Thyroid gland (tissue), 4 donors: ENCODE measurements at regions not wholly inside any gene's neighbourhood (a gene's known extent, or its start where the extent isn't known, plus 50 kb on each side); places are given as distances from the start of the nearest gene placed in this dataset.

ENCODE experiments used
- DNase-seq, 2 donors: peaks; one replicate each; pipeline ENCODE4 v3.0.0-alpha.2; 2019
- H3K27ac ChIP-seq, 3 donors: fragments of 200-600 bp; sonication (generic); 1 replicate in 2 of 3; 2 replicates in 1 of 3; pipeline ENCODE4 v1.5.1; 2016 to 2019; ENCODE audit warnings: mild to moderate bottlenecking in 1 of 3, moderate library complexity in 1 of 3
- H3K27me3 ChIP-seq: fragments of 200-600 bp; sonication (generic); one replicate; pipeline ENCODE4 v1.5.1; 2019
- H3K36me3 ChIP-seq, 2 donors: fragments of 200-600 bp; sonication (generic); one replicate each; pipeline ENCODE4 v1.5.1; 2016 to 2019
- H3K4me1 ChIP-seq, 2 donors: fragments of 200-600 bp; sonication (generic); one replicate each; pipeline ENCODE4 v1.5.1; 2017 to 2019
- H3K4me3 ChIP-seq, 3 donors: fragments of 200-600 bp; sonication (generic); replicated peaks in 1 of 3; 1 replicate in 2 of 3; 2 replicates in 1 of 3; pipeline ENCODE4 v1.5.1; 2016; ENCODE audit warnings: mild to moderate bottlenecking in 1 of 3
- H3K9me3 ChIP-seq: fragments of 200-600 bp; sonication (generic); one replicate; pipeline ENCODE4 v1.5.1; 2017
- POLR2A ChIP-seq, 2 donors: fragments of 450-650 bp; IDR thresholded peaks; one replicate each; pipeline ENCODE4 v1.6.1; 2017; ENCODE audit warnings: antibody characterized with exemption in 2 of 2, mild to moderate bottlenecking in 2 of 2, moderate library complexity in 1 of 2
- WGBS, 2 donors: methylation state at CpG; one replicate each; pipeline ENCODE4 v1.1.5; 2017; 5-methylcytosine and 5-hydroxymethylcytosine counted together
- intact Hi-C: fragments of 100-400 bp; cut with DNase I; formaldehyde crosslinking; loops from one replicate; pipeline ENCODE4 v1.15.1; 2023
- TF ChIP-seq, protein P1 (sequence below), 6 experiments: fragments of 200-600 bp in 3 of 6; fragments of 450-650 bp in 3 of 6; sonication (generic) in 3 of 6; IDR thresholded peaks; one replicate each; pipeline ENCODE4 v1.5.1; 2016 to 2019; ENCODE audit warnings: antibody characterized with exemption in 6 of 6, mild to moderate bottlenecking in 2 of 6, inconsistent platforms in 1 of 6, moderate library complexity in 1 of 6

DNA sequence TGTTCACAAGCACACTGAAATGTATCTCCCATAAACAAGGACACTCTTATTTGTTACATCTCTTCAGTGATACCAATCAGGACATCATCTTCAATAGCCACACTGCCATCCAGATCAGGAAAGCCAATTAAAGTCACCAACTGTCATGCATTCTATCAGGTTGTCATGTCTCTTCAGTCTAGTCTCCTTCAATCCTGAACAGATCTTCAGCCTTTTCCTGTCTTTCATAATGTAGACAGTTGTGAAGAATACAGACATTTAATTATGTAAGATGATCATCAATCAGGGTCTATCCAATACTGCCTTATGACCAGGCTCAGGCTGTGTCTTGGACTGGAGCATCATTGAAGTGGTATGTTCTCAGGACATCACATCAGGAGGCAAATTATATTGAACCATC, 419.8 kb upstream of the SMC2 start:
- no peak for TF ChIP-seq POLR2A (IDR thresholded peaks at IDR 0.05)
- Histone ChIP-seq H3K36me3 (no peaks in the 10 kb centered on the region), H3K4me1 (no peaks in the 10 kb centered on the region), H3K27ac (no peak overlapping the region), H3K27me3 (no peaks in the 10 kb centered on the region), H3K9me3 (no peaks in the 10 kb centered on the region), H3K4me3 (no peak overlapping the region)
- DNase-seq: no peak
- intact Hi-C loops: no loop called here

DNA sequence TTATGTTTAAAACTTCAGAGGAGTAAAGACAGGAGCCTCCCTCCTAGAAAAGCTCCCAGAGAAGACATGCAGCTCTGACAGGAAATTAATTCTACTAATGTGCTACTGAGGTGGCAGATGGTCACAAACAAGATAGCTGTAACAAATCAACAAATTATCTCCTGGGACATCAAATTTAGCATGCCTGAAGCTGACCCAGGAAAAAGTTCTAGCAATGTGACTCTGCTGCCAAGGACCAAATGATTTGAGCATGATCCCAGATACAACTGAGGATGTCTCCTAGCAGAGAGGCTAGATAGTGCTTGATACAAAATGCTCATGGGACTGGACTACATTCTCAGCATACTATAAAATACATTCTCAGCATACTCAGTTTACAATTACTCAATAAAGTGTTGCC, 413.5 kb upstream of the SMC2 start:
- no peak overlapping the region for H3K27ac ChIP-seq
- H3K27me3 ChIP-seq: no peaks in the 10 kb centered on the region
- no peaks in the 10 kb centered on the region for H3K4me1 ChIP-seq
- H3K4me3 ChIP-seq: no peak overlapping the region
- DNase-seq: no peak
- intact Hi-C loops: no loop called here
- H3K9me3 ChIP-seq: no peaks in the 10 kb centered on the region
- no peaks in the 10 kb centered on the region for H3K36me3 ChIP-seq
- TF ChIP-seq POLR2A (IDR thresholded peaks at IDR 0.05): no peak
- TF ChIP-seq, protein P1, sequence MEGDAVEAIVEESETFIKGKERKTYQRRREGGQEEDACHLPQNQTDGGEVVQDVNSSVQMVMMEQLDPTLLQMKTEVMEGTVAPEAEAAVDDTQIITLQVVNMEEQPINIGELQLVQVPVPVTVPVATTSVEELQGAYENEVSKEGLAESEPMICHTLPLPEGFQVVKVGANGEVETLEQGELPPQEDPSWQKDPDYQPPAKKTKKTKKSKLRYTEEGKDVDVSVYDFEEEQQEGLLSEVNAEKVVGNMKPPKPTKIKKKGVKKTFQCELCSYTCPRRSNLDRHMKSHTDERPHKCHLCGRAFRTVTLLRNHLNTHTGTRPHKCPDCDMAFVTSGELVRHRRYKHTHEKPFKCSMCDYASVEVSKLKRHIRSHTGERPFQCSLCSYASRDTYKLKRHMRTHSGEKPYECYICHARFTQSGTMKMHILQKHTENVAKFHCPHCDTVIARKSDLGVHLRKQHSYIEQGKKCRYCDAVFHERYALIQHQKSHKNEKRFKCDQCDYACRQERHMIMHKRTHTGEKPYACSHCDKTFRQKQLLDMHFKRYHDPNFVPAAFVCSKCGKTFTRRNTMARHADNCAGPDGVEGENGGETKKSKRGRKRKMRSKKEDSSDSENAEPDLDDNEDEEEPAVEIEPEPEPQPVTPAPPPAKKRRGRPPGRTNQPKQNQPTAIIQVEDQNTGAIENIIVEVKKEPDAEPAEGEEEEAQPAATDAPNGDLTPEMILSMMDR (IDR thresholded peaks at IDR 0.05): no peak

DNA sequence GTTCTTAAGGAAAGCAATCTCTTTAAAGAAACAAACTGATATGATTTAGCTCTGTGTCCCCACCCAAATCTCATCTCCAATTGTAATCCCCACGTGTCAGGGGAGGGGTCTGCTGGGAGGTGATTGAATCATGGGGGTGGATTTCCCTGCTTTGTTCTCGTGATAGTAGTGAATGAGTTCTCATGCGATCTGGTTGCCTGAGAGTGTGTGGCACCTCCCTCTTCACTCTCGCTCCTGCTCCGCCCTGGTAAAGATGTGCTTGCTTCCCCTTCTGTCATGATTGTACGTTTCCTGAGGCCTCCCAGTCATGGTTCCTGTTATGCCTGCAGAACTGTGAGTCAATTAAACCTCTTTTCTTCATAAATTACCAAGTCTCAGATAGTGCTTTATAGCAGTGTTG, 412.7 kb upstream of the SMC2 start:
- intact Hi-C loops: no loop called here
- Histone ChIP-seq H3K9me3 (no peaks in the 10 kb centered on the region), H3K36me3 (no peaks in the 10 kb centered on the region), H3K27me3 (no peaks in the 10 kb centered on the region), H3K27ac (no peak overlapping the region), H3K4me1 (no peaks in the 10 kb centered on the region), H3K4me3 (no peak overlapping the region)
- TF ChIP-seq, protein P1 (IDR thresholded peaks at IDR 0.05): no peak
- TF ChIP-seq POLR2A (IDR thresholded peaks at IDR 0.05): no peak
- 62% methylated on average over 6 of the region's 6 CpGs for WGBS, 2 donors
- DNase-seq: no peak

DNA sequence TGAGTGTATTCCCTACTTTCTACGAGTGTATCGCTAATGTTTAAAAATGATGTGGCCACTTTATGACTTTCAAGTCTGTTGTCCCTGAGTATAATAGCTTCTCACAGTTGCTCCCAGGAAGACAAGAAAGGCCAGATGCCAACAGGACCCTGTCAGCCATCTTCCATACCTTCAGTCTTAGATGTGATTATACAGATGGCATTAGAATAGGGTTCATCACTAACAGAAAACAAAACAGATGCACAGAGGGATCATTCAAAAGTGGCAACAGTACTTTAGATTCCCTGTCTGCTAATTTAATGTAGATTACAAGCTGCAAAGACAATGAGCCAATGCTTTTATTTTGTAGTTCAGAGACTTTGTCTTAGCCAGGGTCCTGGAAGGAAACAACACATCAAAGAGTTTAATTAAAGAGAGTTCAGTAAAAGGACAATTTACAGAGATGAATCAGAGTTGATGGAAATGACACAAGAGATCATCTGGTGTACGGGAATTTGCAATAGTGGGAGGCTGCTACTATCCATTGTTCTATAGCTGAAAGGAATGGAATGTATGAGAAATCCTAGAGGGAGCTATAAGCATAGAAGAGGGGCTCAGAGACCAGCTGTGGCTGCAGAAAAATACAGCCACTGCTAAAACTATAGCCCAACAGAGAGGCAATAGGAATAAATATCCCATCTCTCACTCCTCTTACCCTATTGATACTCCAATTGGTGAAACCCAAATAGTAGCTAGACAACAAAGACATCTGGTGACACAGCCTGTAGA, 393.7 kb upstream of the SMC2 start:
- intact Hi-C loops: no loop called here
- no peak for TF ChIP-seq POLR2A (IDR thresholded peaks at IDR 0.05)
- TF ChIP-seq, protein P1 (IDR thresholded peaks at IDR 0.05): no peak
- H3K27me3 ChIP-seq: no peaks in the 10 kb centered on the region
- no peak overlapping the region for H3K27ac ChIP-seq
- no peak overlapping the region for H3K4me3 ChIP-seq
- no peaks in the 10 kb centered on the region for H3K36me3 ChIP-seq
- H3K4me1 ChIP-seq: no peaks in the 10 kb centered on the region
- DNase-seq: no peak
- WGBS, 2 donors: 89 to 91% methylated on average over 3 of the region's 3 CpGs
- H3K9me3 ChIP-seq: no peaks in the 10 kb centered on the region

DNA sequence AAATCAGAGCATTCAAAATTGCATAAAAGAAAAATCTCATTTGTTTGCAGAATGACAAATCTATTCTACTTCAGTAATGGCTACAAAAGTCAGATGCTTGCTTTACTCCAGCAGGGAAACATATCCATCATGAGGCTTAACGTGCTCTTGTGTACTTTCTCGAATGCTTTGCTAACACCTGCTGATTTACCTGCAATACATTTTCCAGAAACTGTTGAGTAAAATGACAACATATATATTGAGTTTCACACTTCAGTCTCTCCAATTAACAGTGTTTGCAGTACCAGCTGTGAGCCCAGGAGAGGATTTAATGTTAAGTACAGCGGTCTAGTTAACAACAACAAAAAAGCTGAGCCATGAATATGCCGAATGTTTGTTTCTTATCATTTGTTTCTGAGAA, 391.5 kb upstream of the SMC2 start:
- no peak for DNase-seq
- Histone ChIP-seq H3K4me3 (no peak overlapping the region), H3K27ac (no peak overlapping the region), H3K36me3 (no peaks in the 10 kb centered on the region), H3K27me3 (no peaks in the 10 kb centered on the region), H3K4me1 (no peaks in the 10 kb centered on the region), H3K9me3 (no peaks in the 10 kb centered on the region)
- TF ChIP-seq, protein P1 (IDR thresholded peaks at IDR 0.05): no peak
- no peak for TF ChIP-seq POLR2A (IDR thresholded peaks at IDR 0.05)
- intact Hi-C loops: no loop called here
- WGBS, 2 donors: 24% methylated on average over 4 of the region's 4 CpGs
